ENCODE measurements at regions not wholly inside any gene's neighbourhood (a gene's known extent, or its start where the extent isn't known, plus 50 kb on each side); places are given as distances from the start of the nearest gene placed in this dataset.

- no peak for DNase-seq
Measured at GRCh38 chr5:50964746-50965653, 298.6 kb downstream of the PARP8 start.

- no peak for DNase-seq
Measured at GRCh38 chr5:50965654-50966375, 299.4 kb downstream of the PARP8 start.

DNA sequence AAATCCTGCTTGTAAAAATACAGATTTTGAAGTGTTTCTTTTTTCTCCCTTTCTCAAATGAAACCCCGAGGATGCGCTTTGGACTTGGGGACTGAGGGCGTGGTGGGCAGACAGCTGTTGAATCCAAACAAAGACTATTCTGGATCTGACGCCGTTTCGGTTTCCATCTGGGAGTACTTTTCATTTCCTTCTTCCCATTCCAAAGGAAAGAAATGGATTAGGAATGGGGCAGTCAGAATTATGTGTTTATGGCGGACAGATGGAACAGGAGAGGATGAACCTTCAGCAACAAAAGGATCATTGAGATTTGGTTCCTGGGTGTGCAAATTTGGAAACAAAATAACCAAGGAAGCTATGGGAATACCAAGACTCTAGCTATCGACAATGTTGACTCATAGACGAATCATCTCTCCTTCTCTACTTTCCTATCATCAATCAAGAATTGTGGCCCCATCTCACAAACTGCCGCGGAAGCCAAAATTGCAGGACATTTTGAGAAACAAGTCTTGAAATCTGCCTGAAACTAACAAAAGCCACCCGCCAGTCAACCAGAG is 300.6 kb downstream of the PARP8 start:
- no peak for DNase-seq

DNA sequence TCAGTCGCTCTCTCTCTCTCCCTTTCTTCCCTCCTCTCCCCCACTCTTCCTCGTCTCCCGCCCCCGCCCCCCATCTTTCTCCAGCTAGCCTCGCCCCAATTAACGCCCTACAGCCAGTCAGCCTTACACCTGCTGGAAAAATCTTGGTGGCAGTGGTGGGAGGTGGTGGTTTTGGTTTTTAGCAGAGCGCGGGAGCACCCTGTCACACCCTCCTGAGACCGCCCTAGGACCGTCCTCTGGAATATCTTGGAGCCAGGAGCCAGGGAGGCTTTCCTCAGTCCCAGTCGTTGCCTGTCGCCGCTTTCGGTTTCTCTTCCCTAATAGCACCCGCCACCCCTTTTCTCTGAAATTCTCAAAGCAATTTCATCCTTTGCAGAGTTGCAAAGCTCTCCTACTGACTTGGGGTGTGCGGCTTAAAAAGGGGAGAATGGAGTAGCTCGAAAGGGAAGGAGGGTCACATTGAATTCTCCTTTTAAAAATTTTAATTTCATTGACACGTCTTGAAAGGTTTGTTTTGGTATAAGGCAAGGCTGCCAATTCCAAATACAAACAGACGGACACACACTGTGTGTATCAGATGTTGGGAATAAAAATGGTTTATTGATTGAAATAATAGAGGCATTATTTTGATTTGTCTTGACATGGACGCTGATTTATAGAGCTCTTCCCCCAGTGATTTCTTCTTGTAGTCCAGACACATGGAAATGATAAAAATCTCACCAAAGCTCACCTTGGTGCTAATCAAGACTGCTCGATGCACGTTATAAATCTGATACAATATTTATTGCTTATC is 301.3 kb downstream of the PARP8 start:
- no peak for DNase-seq

DNA sequence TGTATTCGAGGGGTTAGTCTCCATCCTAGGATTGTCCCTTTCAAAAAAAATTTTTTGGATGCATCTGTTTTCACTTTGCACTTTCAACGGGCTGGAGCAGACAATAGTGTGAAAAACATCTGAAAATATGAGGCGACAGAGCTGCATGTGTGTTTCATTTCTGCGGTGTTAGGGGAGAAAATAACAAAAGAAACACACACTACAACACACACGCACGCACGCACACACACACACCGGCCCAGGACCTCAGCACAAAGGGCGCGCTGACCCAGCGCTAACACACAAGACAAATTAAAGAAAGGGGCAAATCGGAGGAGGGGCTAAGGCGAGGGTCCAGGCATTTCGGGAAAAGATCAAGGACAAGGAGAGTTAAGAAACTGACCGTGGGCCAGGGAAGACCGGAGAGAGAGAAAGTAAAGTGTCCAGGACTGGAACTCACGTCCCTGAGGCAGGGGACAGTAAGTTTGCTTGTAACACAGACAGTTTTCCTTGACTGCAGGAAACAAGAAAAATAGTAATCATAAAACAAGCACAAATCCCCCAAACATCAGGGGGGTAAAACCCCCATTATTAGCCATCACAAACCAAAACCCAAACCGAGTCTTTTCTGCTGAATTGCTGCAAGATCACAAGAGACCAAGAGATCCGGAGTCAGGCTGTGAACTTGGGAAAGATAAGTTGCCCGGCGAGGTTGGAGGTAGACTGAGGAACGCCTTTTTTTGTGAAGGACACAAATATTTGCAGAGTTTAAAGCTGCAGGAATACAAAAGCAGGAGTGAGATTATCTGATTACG is 302.1 kb downstream of the PARP8 start:
- DNase-seq = no peak

DNA sequence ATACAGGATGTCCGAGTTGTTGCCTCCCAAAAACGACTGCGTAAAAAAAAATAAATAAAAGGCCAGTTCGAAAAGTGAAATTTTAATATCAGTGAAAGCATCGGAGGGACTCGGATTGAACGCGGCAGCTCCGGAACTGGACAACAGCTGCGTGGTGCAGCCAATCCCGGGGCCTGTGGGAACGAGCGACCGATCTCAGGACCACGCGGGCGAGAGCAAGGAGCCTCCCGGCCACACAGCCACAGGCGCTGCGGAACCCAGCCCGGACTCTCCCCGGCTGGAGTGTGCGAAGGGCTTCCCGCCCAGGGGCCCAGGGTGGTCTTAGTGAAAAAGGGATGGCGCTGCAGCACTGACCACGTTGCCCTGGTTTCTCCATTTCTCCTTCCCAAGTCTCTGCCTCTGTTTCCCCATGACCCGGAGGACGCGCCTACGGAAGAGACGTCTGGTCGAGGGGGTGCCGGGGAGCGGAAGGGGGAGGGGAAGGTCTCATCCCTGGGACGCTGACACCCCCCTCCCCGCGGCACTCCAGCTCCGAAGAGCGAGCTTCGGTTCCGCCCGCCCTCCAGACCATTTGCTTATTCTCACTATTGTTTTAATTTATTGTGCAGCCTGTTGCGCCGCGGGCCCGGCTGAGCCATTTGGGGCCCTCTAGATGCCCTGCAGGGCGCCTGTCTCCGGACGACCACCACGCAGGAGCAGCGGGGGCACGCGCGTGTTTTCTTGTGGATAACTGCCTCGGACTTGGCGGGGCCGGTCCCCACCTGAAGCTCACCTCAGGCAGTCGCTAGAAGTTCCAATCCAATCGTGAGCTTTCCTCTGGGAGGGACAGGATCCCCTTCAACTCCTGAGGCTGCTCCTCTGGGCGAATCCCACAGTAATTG is 303.0 kb downstream of the PARP8 start:
- DNase-seq = no peak

DNA sequence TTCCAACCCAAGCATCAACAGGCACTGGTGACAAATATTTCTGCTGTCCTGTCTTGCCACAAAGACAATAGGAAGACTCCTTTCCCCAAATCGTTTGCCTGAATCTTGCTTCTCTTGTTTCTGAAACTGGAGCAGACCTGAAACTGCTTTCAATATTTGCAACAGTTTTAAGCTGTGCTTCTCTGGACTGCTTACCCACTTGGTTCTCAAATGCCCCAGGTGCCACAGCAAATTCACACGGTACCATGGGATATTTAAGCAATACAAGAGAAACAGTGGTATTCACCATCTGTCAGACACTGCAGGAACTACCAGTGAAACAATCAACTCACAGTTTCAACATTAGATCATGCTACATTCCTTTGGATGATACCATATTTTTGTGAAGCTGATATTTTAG is 309.4 kb downstream of the PARP8 start:
- no peak for DNase-seq

- no peak for DNase-seq
Measured at GRCh38 chr5:50978924-50979323, 312.5 kb downstream of the PARP8 start.

- no peak for DNase-seq
Measured at GRCh38 chr5:50984640-50985039, 318.2 kb downstream of the PARP8 start.

DNA sequence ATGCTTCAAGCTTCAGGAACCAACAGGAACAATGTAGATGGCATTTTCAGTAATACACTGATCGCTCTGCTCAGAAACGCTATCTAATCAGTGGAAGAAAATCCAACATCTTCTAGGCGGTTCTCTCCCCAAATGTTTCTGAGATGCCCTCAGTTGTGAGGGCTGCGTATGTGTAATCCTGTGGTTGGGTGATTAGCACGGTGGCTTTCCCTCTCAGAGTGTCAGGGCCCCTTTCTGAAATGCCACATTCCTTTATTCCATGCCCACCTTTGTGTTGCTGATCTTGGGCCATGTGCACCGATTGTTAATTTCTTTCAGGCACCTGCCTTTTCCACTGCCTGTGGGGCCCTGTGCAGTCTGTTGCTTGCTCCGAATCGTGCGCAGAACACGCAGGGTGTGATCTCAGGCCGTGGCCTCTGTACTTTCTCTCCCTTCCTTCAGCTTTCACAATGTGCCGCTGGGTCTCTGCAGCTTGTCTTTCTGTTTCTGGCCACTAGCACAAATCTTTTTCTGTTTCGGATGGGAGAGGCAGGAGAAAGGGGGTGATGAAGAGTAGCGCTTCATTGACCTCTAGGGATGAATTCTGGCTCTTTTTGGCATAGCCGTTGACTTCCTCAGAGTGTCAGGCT is 324.0 kb downstream of the PARP8 start:
- DNase-seq = no peak

DNA sequence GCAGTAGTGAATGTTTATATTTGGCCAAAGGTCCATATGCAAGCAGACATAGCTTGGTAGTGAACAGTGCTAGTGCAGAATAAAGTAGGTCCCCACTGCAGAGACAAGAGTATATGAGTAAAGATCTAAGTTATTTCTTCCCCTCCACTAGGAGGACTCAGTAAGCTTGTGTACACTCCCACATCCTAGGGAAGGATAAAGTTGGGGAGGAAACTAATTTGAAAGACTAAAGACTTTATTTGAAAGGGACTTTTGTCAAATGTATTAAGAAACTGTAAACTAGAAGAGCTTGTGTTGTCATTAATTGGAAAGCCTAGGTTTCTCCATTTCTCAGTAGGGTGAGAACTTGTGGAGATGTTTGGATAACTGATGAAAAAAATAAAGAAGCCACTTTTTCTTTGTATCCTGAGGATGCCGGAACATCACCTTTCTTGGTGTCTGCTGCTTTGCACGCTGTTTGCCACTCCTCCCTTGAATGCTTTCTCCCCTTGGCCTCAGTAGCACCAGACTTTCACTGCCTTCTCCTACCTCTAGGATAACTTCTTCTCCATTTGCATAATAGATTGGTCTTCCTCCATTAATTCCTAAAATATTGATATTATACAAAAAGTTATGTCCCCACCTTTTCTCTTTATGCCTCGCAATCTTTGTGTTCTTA is 329.0 kb downstream of the PARP8 start:
- no peak for DNase-seq

- DNase-seq = no peak
Measured at GRCh38 chr5:51001227-51001923, 334.9 kb downstream of the PARP8 start.

DNA sequence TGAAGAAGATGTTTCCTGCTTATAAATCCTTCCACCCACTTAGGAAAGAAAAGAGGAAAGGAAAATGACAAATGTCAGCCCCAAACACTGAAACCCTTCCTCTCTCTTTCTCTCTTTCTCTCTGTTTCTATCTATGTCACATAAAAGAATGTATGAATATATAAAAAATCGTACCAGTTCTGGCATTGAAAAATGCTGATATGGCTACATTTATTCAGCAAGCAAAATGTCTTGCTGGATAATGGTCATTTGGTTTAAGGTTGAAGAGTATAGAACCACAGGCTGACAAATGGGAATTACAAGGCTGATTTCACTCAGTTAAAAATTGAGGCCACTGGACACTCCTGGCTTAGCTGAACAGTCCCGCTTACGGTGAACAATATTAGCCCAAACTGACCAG is 335.9 kb downstream of the PARP8 start:
- DNase-seq = no peak

GRCh38 chr5:51013036-51013435 is 346.6 kb downstream of the PARP8 start:
- no peak for DNase-seq

GRCh38 chr5:51018423-51018822 is 352.0 kb downstream of the PARP8 start:
- DNase-seq = no peak

DNA sequence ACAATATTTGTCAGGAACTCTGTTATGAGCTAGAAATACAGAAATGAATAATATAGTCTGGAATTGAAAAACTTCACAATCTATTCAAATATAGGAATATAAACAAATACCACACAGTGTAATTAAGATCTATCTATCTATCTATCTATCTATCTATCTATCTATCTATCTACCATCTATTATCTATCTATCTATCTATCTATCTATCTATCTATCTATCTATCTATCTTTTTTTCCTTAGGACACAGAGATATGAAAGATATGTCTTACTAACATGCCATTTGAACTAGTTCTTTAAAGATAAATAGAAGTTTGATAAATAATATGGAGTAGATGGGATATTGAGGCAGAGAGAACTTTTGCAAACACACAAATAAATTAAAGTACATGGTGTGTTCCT is 357.8 kb downstream of the PARP8 start:
- no peak for DNase-seq

GRCh38 chr5:51027271-51027670 is 356.0 kb upstream of the ISL1 start:
- no peak for DNase-seq

- DNase-seq = no peak
Measured at GRCh38 chr5:51028394-51028793, 354.9 kb upstream of the ISL1 start.

GRCh38 chr5:51033215-51033614 is 350.0 kb upstream of the ISL1 start:
- DNase-seq = no peak
